Neuron (in vitro differentiated cells): ENCODE measurements at regions not wholly inside any gene's neighbourhood (a gene's known extent, or its start where the extent isn't known, plus 50 kb on each side); places are given as distances from the start of the nearest gene placed in this dataset.

ENCODE experiments used
- H2AFZ ChIP-seq: one replicate; pipeline ENCODE4 v1.6.1; 2013; ENCODE audit warnings: low read depth, mild to moderate bottlenecking, inconsistent platforms, low read length, moderate library complexity
- H3K27me3 ChIP-seq: one replicate; pipeline ENCODE4 v1.6.1; 2013; ENCODE audit warnings: low read length; ENCODE audit not compliant: insufficient read depth
- H3K36me3 ChIP-seq: one replicate; pipeline ENCODE4 v1.6.1; 2013; ENCODE audit warnings: low read length; ENCODE audit not compliant: insufficient read depth
- H3K4me1 ChIP-seq: one replicate; pipeline ENCODE4 v1.6.1; 2013; ENCODE audit warnings: low read length; ENCODE audit not compliant: insufficient read depth
- H3K4me3 ChIP-seq: 2 replicates; pipeline ENCODE4 v1.5.1; 2013; ENCODE audit warnings: mild to moderate bottlenecking, low read length, moderate library complexity
- H3K9me3 ChIP-seq: one replicate; pipeline ENCODE4 v1.6.1; 2013; ENCODE audit warnings: low read length

GRCh38 chr2:167424221-167424620 is 535.9 kb downstream of the XIRP2 start:
- Histone ChIP-seq H3K36me3 (no peaks in the 10 kb centered on the region), H3K4me1 (no peaks in the 10 kb centered on the region), H2AFZ (no peak overlapping the region), H3K9me3 (no peaks in the 10 kb centered on the region), H3K27me3 (no peaks in the 10 kb centered on the region), H3K4me3 (no peak overlapping the region)

GRCh38 chr2:167423731-167424130 is 535.5 kb downstream of the XIRP2 start:
- Histone ChIP-seq H3K27me3 (no peaks in the 10 kb centered on the region), H3K4me1 (no peaks in the 10 kb centered on the region), H3K4me3 (no peak overlapping the region), H3K36me3 (no peaks in the 10 kb centered on the region), H2AFZ (no peak overlapping the region), H3K9me3 (no peaks in the 10 kb centered on the region)

GRCh38 chr2:167420211-167420610 is 531.9 kb downstream of the XIRP2 start:
- Histone ChIP-seq H2AFZ (no peak overlapping the region), H3K4me3 (no peak overlapping the region), H3K36me3 (no peaks in the 10 kb centered on the region), H3K27me3 (no peaks in the 10 kb centered on the region), H3K4me1 (no peaks in the 10 kb centered on the region), H3K9me3 (no peaks in the 10 kb centered on the region)

- Histone ChIP-seq H3K27me3 (no peaks in the 10 kb centered on the region), H3K36me3 (no peaks in the 10 kb centered on the region), H3K9me3 (no peaks in the 10 kb centered on the region), H3K4me3 (no peak overlapping the region), H2AFZ (no peak overlapping the region), H3K4me1 (no peaks in the 10 kb centered on the region)
Measured at GRCh38 chr2:167415068-167415467, 526.8 kb downstream of the XIRP2 start.

GRCh38 chr2:167411367-167411766 is 523.1 kb downstream of the XIRP2 start:
- no peaks in the 10 kb centered on the region for H3K36me3 ChIP-seq
- no peaks in the 10 kb centered on the region for H3K9me3 ChIP-seq
- H3K4me1 ChIP-seq: no peaks in the 10 kb centered on the region
- no peak overlapping the region for H3K4me3 ChIP-seq
- no peak overlapping the region for H2AFZ ChIP-seq
- H3K27me3 ChIP-seq: no peaks in the 10 kb centered on the region

GRCh38 chr2:167406558-167406957 is 518.3 kb downstream of the XIRP2 start:
- H2AFZ ChIP-seq: no peak overlapping the region
- no peaks in the 10 kb centered on the region for H3K36me3 ChIP-seq
- H3K4me1 ChIP-seq: no peaks in the 10 kb centered on the region
- no peaks in the 10 kb centered on the region for H3K9me3 ChIP-seq
- H3K4me3 ChIP-seq: no peak overlapping the region
- H3K27me3 ChIP-seq: no peaks in the 10 kb centered on the region

- Histone ChIP-seq H3K4me3 (no peak overlapping the region), H3K4me1 (no peaks in the 10 kb centered on the region), H3K27me3 (no peaks in the 10 kb centered on the region), H2AFZ (no peak overlapping the region), H3K36me3 (no peaks in the 10 kb centered on the region), H3K9me3 (no peaks in the 10 kb centered on the region)
Measured at GRCh38 chr2:167404627-167405284, 516.5 kb downstream of the XIRP2 start.

- no peaks in the 10 kb centered on the region for H3K36me3 ChIP-seq
- no peaks in the 10 kb centered on the region for H3K4me1 ChIP-seq
- no peak overlapping the region for H3K4me3 ChIP-seq
- no peaks in the 10 kb centered on the region for H3K9me3 ChIP-seq
- H2AFZ ChIP-seq: no peak overlapping the region
- H3K27me3 ChIP-seq: no peaks in the 10 kb centered on the region
Measured at GRCh38 chr2:167401309-167401708, 513.0 kb downstream of the XIRP2 start.

- Histone ChIP-seq H3K36me3 (no peaks in the 10 kb centered on the region), H3K9me3 (no peaks in the 10 kb centered on the region), H3K4me3 (no peak overlapping the region), H2AFZ (no peak overlapping the region), H3K27me3 (no peaks in the 10 kb centered on the region), H3K4me1 (no peaks in the 10 kb centered on the region)
Measured at GRCh38 chr2:167400546-167400945, 512.3 kb downstream of the XIRP2 start.

GRCh38 chr2:167398873-167399272 is 510.6 kb downstream of the XIRP2 start:
- Histone ChIP-seq H3K4me3 (no peak overlapping the region), H3K4me1 (no peaks in the 10 kb centered on the region), H2AFZ (no peak overlapping the region), H3K36me3 (no peaks in the 10 kb centered on the region), H3K27me3 (no peaks in the 10 kb centered on the region), H3K9me3 (no peaks in the 10 kb centered on the region)

GRCh38 chr2:167388901-167389300 is 500.6 kb downstream of the XIRP2 start:
- no peaks in the 10 kb centered on the region for H3K36me3 ChIP-seq
- H3K4me1 ChIP-seq: peaks cover 17% of the 10 kb centered on the region
- no peak overlapping the region for H3K4me3 ChIP-seq
- no peaks in the 10 kb centered on the region for H3K9me3 ChIP-seq
- H2AFZ ChIP-seq: no peak overlapping the region
- no peaks in the 10 kb centered on the region for H3K27me3 ChIP-seq

GRCh38 chr2:167388497-167388896 is 500.2 kb downstream of the XIRP2 start:
- H2AFZ ChIP-seq: no peak overlapping the region
- no peak overlapping the region for H3K4me3 ChIP-seq
- no peaks in the 10 kb centered on the region for H3K27me3 ChIP-seq
- H3K36me3 ChIP-seq: no peaks in the 10 kb centered on the region
- H3K4me1 ChIP-seq: peaks cover 17% of the 10 kb centered on the region
- H3K9me3 ChIP-seq: no peaks in the 10 kb centered on the region

GRCh38 chr2:167386694-167387093 is 498.4 kb downstream of the XIRP2 start:
- H3K27me3 ChIP-seq: no peaks in the 10 kb centered on the region
- H2AFZ ChIP-seq: no peak overlapping the region
- H3K4me1 ChIP-seq: peaks cover 17% of the 10 kb centered on the region
- H3K4me3 ChIP-seq: no peak overlapping the region
- H3K36me3 ChIP-seq: no peaks in the 10 kb centered on the region
- H3K9me3 ChIP-seq: no peaks in the 10 kb centered on the region

- H3K9me3 ChIP-seq: no peaks in the 10 kb centered on the region
- H3K36me3 ChIP-seq: no peaks in the 10 kb centered on the region
- peaks cover 8% of the 10 kb centered on the region for H3K4me1 ChIP-seq
- no peaks in the 10 kb centered on the region for H3K27me3 ChIP-seq
- H2AFZ ChIP-seq: no peak overlapping the region
- no peak overlapping the region for H3K4me3 ChIP-seq
Measured at GRCh38 chr2:167383610-167384194, 495.4 kb downstream of the XIRP2 start.
